IMR-90 (cell line): ENCODE measurements at regions not wholly inside any gene's neighbourhood (a gene's known extent, or its start where the extent isn't known, plus 50 kb on each side); places are given as distances from the start of the nearest gene placed in this dataset.
"Not testable (repeated sequence)": the region's sequence is repeated elsewhere in the genome, so short reads cannot be mapped to it uniquely, and the experiment has no call there.

ENCODE experiments used
- POLR2A ChIP-seq: IDR thresholded peaks from 2 replicates; pipeline ENCODE4 v1.6.1; 2012; ENCODE audit warnings: mild to moderate bottlenecking, low read depth, low read length
- RAD21 ChIP-seq: IDR thresholded peaks from 2 replicates; pipeline ENCODE4 v1.6.1; 2012; ENCODE audit warnings: low read length, improper control_type of control experiment
- TF ChIP-seq, protein P1 (sequence below): conservative IDR thresholded peaks from 2 replicates; pipeline ENCODE4 v1.5.1; 2012; ENCODE audit warnings: mild to moderate bottlenecking, low read depth, low read length, improper control_type of control experiment

DNA sequence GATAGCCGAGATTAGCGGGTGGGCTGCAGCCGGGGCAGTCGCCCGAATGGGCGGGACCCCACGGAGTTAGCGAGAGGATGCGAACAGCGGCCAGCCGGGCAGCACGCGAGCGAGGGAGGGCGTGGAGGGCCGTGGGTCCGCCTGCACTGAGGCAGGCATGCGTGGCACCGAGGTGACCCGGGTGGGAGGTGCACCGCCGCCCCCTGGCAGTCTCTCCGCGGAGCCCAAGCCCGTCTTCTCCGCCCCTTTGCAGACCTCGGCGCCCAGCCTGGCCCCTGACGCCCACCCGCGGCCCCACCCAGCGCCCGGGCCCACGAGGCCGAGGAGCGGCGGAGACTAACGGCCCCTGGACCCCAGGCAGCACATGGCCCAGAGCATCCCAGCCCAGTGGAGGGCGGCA lies 266.7 kb upstream of the PLCXD1 start:
- TF ChIP-seq, protein P1, sequence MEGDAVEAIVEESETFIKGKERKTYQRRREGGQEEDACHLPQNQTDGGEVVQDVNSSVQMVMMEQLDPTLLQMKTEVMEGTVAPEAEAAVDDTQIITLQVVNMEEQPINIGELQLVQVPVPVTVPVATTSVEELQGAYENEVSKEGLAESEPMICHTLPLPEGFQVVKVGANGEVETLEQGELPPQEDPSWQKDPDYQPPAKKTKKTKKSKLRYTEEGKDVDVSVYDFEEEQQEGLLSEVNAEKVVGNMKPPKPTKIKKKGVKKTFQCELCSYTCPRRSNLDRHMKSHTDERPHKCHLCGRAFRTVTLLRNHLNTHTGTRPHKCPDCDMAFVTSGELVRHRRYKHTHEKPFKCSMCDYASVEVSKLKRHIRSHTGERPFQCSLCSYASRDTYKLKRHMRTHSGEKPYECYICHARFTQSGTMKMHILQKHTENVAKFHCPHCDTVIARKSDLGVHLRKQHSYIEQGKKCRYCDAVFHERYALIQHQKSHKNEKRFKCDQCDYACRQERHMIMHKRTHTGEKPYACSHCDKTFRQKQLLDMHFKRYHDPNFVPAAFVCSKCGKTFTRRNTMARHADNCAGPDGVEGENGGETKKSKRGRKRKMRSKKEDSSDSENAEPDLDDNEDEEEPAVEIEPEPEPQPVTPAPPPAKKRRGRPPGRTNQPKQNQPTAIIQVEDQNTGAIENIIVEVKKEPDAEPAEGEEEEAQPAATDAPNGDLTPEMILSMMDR = not testable (repeated sequence)
- not testable (repeated sequence) for TF ChIP-seq POLR2A, RAD21
